ENCODE measurements at regions not wholly inside any gene's neighbourhood (a gene's known extent, or its start where the extent isn't known, plus 50 kb on each side); places are given as distances from the start of the nearest gene placed in this dataset.

GRCh38 chr9:129361196-129361595 lies 183.1 kb upstream of the IER5L start:
- no peak for TF ChIP-seq CTCF (conservative IDR thresholded peaks at IDR 0.05)
- no peak for TF ChIP-seq EZH2 (IDR thresholded peaks at IDR 0.05; ENCODE audit: low read depth)
